ENCODE measurements at regions not wholly inside any gene's neighbourhood (a gene's known extent, or its start where the extent isn't known, plus 50 kb on each side); places are given as distances from the start of the nearest gene placed in this dataset.
"Not testable (repeated sequence)": the region's sequence is repeated elsewhere in the genome, so short reads cannot be mapped to it uniquely, and the experiment has no call there.

DNA sequence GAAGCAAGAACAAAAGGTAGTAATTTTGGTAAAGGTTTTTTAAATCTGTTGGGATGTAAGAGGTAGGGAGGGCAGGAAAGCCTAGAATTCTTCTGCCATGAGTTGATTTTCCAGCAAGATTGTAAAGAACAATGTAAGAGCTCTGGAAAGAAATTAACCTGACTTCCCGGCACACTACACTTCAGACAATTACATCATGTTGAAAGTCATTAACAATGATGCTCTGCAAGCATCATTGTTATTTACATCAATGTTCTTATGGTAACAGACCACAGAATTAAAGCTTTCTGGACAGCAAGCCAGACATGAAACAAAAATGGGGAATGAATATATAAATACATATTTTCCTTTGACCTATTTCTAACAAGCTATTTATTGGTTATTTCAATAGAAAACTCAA is 342.2 kb downstream of the CEP170 start:
- not testable (repeated sequence) for DNase-seq (ENCODE audit: low read depth in 2 of 2)

DNA sequence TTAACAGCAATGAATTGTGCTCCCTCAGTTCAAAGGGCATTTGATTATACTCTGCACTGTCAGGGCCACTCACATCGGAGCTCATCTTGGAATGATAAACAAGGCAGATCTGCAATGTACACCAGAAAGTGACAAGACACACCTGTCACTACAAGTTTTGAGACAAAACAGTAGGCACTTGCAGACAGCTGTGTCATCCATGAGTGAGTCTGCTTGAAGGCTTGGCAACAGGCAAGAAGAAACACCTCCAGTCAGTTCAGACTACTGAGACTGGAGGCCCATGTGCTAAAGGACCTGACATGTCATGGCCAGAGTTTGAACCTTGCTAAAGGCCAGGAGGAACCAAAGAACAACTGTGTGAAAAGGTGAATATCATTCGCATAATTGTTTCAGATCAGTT is 354.5 kb downstream of the CEP170 start:
- DNase-seq (ENCODE audit: low read depth in 2 of 2) = not testable (repeated sequence)

DNA sequence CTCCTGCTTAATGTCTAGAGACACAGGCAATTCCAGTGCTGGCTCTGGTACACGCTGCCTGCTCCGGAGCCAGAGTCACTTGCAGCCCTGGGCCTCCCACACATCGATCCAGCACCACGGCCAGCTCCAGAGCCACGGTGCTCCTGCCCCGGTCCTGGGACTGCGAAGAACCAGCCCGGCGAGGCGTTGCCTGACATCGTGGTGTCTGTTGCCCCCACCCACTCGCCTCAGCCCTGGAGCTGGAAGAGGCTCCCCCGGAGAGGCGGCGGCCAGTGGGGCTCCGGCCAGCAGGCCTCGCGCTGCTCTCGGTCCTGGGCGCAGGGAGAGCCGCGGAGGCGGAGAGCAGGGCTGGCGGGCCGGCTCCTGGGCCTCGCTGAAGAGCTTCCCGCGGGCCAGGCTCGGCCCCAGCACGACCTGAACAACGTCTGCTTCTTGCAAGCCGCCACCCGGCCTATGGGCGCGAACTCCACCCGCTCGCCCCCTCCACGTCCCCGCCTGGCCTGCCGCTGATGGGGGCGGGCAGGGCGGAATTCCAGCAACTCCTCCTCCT is 364.8 kb downstream of the CEP170 start:
- no peak for DNase-seq (ENCODE audit: low read depth in 2 of 2)

DNA sequence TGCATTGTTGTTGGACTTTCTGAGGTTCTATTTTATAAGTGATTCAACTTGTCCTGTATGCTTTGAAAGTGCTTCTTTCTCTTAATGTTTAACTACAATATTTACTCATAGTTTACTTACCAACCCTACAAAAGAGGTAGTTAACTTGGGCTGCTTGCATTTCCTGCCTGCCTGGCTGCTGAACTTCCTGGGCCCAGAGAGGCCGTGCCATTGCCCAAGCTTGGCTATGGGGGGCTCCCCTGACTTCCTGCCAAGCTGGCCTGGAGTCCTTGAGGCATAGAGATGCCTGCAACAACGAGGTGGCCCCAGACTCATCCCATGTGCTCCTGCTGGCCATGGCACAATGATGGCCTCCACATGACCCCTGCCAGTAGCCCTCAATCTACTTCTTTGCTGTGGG is 361.6 kb upstream of the PLD5 start:
- no peak for DNase-seq (ENCODE audit: low read depth in 2 of 2)

DNA sequence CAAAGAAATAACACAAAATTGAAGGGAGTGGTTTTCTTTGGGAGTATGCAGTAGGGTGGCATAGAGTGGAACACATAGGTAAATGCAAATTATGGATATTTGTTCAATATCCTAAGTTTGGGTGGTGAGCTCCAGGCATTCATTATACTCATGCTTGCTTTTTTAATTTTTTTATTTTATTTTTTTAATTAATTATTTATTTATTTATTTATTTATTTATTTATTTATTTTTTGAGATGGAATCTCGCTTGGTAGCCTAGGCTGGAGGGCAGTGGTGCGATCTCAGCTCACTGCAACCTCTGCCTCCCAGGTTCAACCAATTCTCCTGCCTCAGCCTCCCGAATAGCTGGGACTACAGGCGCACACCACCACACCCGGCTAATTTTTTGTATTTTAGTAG is 355.5 kb upstream of the PLD5 start:
- not testable (repeated sequence) for DNase-seq (ENCODE audit: low read depth in 2 of 2)

DNA sequence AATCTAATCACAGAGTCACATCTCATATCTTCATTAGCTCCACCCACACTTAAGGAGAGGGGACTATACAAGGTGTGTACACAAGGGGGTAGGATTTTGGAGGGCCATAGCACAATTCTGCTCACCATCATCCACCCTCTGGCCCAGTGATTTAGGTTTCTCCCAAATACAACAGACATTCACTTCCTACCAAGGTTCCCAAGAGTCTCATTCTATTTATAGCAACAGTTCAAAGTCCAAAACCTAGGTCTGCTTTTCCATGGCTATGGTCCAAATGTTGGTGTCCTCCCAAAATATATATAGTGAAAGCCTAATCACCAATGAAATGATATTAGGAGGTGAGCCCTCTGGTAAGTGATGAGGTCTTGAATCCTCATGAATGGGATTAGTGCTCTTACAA is 353.2 kb upstream of the PLD5 start:
- DNase-seq (ENCODE audit: low read depth in 2 of 2) = no peak

DNA sequence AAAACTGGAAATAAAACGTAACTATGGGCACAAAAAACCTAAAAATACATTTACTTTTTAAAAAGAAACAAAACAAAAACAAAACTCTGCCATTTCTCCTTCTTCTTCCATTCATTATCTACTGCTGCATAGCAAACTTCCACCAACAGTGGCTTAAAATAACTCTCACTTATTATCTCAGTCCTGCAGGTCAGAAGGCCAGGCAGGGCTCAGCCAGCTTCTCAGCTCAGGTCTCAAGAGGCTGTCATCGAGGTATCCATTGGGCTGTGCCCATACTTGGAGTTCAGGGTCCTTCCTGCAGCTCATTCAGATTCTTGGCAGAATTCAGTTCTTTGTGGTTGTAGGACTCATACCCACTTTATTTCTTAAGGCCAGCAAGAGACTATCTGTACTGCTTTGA is 352.7 kb upstream of the PLD5 start:
- no peak for DNase-seq (ENCODE audit: low read depth in 2 of 2)

DNA sequence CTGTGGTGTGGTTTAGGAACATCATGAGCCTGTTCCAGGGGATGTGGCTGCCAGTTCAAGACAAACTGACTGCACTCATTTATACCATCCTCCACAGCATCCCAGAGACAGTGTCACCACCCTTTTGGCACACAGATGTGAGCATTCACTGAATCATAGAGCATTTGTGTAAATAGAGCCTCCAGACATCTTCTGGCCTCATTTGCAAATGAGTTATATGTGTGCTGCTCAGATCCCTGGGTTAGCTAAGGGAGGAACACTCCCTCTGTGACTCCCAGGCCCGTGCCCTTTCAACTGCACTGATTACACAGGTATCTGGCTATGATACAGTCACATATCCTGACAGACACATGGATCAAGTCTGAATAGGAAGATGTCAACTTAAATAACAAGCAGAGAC is 351.5 kb upstream of the PLD5 start:
- DNase-seq (ENCODE audit: low read depth in 2 of 2) = no peak

DNA sequence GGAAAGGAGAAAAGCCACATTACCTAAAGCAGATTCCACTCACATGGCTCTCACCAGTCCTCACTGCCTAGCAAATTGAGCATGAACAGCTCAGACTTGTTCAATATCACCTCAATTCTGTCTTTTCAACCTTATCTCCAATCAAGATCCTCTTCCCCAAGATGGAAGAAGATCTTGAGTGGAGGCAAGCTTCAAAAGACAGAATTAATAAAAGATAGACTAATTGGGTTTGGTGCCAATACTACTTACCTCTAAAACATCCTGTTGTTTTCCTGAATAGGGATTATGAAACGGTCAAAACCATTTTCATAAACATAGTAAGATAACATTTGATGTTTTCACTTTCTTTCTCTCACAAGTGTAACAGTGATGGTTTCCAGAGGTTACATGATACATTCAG is 349.2 kb upstream of the PLD5 start:
- no peak for DNase-seq (ENCODE audit: low read depth in 2 of 2)

DNA sequence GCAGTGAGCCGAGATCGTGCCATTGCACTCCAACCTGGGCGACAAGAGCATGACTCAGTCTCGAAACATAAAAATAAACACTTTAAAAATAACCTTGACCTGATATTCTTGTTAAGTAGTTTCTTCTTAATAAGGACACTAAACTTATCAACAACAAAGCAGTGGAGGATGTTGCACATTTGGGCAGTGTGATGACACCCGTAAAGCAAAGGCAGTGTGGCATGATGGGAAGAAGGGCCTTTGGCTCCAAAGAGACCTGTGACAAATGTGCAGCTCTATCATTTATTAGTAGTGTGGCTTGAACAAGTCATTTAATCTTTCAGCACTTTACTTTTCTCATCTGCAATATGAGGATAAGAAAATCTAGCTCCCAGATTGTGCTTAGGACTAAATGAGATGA is 348.0 kb upstream of the PLD5 start:
- DNase-seq (ENCODE audit: low read depth in 2 of 2) = no peak

DNA sequence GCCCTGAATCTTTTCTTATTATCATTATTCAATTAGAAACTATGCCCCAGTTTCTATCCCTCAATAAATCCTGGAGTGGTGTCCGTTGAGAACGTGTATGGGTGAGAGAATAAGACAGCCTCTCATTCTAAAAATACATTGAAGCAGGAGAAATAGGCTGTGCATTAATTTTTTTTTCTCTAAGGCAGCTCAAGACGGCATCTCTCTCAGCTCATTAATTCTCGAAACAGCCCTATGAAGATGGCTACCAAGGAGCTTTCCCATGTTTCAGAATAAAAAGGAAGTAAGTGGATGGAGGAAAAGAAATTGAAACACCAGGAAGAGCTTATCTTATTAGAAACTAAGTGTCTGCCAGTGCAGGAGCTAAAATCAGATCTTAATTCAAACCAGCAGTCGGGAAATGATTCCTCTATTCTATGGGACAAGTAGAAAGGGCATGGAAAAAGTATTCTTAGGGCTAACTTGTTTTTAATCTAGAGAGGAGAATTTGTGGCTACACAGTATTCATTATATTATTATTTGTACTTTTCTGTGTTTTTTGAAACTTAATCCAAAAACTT is 347.1 kb upstream of the PLD5 start:
- no peak for DNase-seq (ENCODE audit: low read depth in 2 of 2)

DNA sequence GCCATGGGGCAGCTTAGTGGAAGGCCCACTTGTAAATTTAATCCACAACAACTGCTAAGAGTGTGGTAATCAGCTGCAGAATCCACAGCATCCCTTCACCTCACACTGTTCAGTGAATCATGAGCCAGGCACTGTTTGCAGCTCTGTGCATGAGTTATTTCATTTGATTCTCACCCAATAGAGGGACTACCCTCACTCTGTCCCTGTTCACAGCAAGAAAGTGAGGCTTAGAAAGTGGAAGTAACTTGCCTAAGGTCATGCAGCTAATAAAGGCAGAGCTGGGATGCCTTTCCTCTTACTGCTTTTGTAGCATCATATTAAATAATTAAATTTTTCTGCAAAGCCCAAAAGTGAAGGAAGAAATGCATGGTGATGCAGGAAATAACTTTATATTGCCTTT is 346.5 kb upstream of the PLD5 start:
- no peak for DNase-seq (ENCODE audit: low read depth in 2 of 2)

DNA sequence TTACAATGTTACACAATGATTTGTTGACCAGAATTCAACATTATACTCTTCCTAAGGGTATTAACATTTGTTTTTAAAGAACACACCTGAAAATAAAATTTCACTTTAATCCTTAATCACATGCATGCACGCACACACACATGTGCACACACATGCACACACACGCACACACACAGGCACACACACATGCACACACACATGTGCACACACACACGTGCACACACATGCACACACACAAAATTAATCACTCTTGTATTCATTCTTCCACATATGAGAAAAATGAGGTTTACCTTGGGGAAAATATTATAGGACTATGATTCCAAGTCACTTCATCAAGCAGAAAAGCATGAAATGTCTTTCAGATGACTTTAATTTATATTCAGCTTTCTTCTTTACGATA is 331.8 kb upstream of the PLD5 start:
- no peak for DNase-seq (ENCODE audit: low read depth in 2 of 2)

DNA sequence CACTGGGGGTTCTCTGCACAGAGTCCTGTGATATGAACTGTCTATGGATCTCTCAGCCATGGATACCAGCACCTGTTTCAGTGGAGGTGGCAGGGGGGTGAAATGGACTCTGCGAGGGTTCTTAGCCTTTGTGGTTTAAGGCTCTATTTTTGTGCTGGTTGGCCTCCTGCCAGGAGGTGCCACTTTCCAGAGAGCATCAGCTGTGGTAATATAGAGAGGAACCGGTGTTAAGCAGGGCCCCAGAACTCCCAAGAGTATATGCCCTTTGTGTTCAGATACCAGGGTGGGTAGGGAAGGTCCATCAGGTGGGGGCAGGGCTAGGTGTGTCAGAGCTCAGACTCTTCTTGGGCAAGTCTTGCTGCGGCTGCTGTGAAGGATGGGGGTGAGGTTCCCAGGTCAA is 330.0 kb upstream of the PLD5 start:
- DNase-seq (ENCODE audit: low read depth in 2 of 2) = no peak

DNA sequence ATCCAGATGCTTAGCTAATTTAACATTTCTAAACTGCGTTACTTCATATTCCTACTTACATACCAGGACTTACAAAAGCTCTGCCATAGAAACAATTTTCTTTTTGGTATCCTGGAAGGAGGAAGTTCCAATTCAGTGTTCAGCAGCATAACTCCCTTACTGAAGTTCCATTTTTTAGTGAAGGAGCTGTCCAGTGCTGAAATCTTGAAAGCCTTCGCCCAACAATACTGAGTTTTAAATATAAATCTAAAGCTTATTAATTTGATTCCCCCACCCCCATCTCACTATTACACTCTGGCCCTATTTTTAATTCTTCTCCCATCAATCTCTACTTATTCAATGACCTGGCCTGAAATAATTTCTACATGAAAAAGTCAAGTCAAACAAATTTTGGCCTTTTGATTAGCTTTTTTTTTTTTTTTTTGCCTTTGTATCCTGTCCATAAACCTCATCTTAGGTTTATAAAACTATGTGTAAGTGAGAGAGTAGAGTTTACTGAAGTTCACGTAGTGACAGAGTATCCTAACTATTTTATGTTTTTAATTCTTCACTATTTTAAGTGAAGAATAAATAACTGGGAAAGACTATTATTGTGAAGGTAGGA is 323.0 kb upstream of the PLD5 start:
- no peak for DNase-seq (ENCODE audit: low read depth in 2 of 2)

DNA sequence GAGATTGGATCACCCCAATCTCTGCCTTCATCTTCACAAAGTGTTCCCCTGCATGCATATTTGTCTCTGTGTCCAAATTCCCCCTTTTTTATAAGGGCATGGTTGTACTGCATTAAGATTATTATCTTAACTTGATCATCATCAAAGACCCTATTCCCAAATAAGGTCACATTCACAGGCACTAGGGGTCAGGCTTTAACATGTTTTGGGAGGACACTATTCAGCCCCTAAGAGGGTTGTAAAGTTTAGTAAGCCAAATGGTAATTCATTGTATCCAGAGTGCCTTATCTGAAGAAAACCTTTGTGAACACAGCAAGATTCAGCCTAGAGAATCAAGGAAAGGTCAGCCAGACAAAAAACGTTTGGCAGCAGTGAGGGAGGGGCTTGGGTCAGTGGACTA is 317.6 kb upstream of the PLD5 start:
- no peak for DNase-seq (ENCODE audit: low read depth in 2 of 2)

DNA sequence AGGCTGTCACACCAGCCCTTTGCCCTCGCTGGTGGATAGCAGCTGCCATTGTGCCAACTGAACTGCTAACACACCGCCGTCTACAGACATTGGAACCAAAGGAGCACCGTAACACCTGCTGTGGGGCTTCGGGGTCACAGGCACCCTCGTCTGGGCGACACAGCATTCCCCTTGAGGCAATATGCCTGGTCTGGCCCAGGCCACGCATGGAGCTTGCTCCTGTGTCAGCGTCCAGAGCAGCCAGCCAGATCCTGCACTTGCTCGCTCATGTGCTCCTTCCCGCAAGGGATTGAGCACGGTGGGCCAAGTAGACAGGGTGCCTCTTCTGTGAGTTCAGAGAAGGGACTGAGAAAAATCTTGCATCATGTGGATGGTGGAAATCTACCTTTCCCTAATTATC is 314.6 kb upstream of the PLD5 start:
- DNase-seq (ENCODE audit: low read depth in 2 of 2) = no peak

DNA sequence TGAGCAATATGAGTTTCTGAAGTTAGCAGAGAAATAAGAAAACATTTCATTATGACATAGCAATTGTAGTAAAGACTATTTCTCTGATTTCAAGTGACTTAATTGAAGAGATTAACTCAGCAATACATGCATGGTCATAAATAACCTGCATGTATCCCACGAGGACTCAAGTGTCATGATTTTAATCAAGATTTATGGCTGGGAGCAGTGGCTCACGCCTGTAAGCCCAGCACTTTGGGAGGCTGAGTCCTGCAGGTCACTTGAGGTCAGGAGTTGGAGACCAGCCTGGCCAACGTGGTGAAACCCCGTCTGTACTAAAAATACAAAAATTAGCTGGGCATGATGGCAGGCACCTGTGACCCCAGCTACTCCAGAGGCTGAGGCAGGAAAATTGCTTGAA is 311.9 kb upstream of the PLD5 start:
- DNase-seq (ENCODE audit: low read depth in 2 of 2) = no peak

DNA sequence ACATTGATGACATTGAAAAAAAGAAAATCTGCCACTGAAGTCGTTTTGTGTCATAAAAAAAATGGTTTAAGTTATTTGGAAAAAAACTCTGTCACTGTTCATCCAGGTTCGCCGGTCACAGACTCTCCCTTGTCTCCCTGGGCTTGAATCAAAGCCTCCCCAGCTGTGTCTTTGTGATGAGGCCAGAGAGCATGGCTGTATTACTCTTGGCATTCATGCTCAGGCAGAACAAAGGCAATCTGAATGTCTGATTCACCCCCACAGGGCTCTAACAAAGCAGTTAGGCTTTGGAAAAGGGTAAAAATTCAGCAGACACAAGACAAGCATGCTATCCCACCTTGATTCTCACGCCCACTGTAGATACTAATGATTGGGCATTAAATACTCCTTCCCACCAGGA is 304.3 kb upstream of the PLD5 start:
- DNase-seq (ENCODE audit: low read depth in 2 of 2) = no peak

DNA sequence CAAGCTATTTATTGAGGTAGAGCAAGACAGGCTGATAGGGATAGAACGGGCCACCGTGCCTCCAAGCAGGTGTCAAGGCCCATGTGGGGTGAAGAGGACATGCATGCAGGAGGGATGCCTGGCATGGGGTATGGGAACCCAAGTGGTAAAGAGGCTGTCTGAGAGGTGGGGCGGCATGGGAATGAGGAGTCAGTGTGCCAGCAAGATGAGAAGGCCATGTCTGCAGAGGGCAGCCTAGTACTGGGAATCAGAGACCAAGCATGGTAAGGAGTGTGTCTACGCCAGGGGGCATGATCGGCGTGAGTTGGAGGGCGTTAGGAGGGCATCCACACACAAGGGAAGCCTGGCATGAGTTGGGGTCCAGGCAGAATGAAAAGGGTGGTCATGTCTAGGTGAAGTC is 303.7 kb upstream of the PLD5 start:
- DNase-seq (ENCODE audit: low read depth in 2 of 2) = no peak

DNA sequence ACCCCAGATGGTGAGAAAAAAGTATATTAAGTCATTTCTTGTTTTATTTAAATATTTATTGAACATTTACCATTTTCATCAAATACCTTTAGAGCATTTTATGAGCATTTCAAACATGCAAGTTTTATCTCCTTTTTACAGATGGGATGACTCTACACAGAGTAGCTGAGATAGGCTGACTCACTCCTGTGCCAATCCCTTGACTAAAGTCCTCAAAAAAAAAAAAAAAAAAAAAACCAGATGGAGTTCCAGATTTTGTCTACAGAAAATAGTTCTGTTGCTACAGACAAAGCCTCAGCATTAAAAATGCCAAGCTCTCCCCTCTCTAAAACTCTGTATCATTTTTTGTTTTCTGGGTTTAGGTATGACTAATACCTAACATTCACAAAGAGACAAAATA is 303.0 kb upstream of the PLD5 start:
- DNase-seq (ENCODE audit: low read depth in 2 of 2) = no peak

DNA sequence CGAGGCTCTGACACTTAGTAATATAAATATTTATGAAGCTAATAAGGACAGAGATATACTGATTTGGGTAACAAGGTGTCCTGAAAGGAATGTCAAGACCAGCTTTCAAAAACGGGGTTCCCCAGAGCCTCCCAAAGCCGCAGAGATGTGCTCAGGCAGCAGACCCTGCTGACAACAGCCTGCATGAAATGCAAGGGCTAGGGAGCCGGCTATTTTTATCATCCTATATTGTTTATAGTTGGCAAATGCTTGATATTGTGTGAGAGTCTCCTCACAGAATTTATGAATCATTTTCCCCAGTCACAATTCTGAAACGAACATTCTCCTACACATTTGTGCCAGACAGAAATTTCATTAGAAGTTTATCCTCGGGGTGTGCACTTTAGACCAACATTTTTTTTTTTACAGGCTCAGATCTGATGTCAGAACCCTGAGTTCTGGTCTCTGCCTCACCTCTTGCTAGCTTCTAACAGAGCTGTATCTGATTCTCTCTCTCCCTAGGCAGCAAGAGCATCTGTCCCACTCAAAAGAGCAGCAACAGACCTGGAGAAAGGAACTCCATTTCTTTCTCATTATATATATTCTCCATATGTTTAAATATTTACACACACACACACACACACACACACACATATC is 302.3 kb upstream of the PLD5 start:
- DNase-seq (ENCODE audit: low read depth in 2 of 2) = no peak

DNA sequence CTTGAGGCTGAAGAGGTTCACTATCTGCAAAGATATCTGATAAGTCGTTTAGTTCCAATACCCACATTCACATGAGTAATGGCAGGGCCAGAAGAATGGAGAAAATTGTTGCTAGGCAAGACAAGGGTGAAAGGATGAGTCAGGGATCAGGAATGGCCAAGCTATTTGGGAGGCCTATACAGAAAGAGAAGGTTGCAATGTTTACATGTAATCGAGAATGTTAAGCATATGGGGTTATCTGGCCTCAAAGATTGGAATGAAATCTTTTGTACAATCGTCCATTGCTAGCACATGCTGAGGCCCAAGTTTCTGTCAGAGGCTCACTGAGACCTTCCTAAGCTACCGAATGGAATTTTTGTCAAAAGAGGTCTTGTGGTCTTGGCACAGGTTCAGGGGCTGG is 299.9 kb upstream of the PLD5 start:
- DNase-seq (ENCODE audit: low read depth in 2 of 2) = no peak
